Right atrium auricular region (tissue), 2 donors: ENCODE measurements at regions not wholly inside any gene's neighbourhood (a gene's known extent, or its start where the extent isn't known, plus 50 kb on each side); places are given as distances from the start of the nearest gene placed in this dataset.

Experiments
- DNase-seq: peaks from one replicate; pipeline ENCODE4 v3.0.0-alpha.2; 2019; ENCODE audit warnings: low spot score
- H3K27ac ChIP-seq, 2 donors: fragments of 200-600 bp; sonication (generic); 1 replicate in 1 of 2; 2 replicates in 1 of 2; pipeline ENCODE4 v1.5.1; 2016 to 2019
- H3K27me3 ChIP-seq, 2 donors: fragments of 200-600 bp; sonication (generic); one replicate each; pipeline versions ENCODE4 v1.5.1 to v1.6.0; 2017 to 2019
- H3K36me3 ChIP-seq: fragments of 200-600 bp; sonication (generic); one replicate; pipeline ENCODE4 v1.5.1; 2016
- H3K4me1 ChIP-seq, 2 donors: fragments of 200-600 bp; sonication (generic); one replicate each; pipeline versions ENCODE4 v1.5.1 to v1.6.0; 2017 to 2019
- H3K4me3 ChIP-seq, 2 donors: fragments of 200-600 bp; sonication (generic); 1 replicate in 1 of 2; 2 replicates in 1 of 2; pipeline ENCODE4 v1.5.1; 2017 to 2019; ENCODE audit warnings: mild to moderate bottlenecking in 1 of 2, moderate library complexity in 1 of 2
- H3K9me3 ChIP-seq, 2 donors: fragments of 200-600 bp; sonication (generic); one replicate each; pipeline ENCODE4 v1.5.1; 2019
- CTCF ChIP-seq, 2 donors: fragments of 200-600 bp; sonication (generic); IDR thresholded peaks; one replicate each; pipeline ENCODE4 v1.5.1; 2019; ENCODE audit warnings: antibody characterized with exemption in 2 of 2

- TF ChIP-seq CTCF (IDR thresholded peaks at IDR 0.05) = no peak
- Histone ChIP-seq H3K4me1 (no peaks in the 10 kb centered on the region), H3K4me3 (no peak overlapping the region), H3K27ac (no peak overlapping the region), H3K9me3 (no peaks in the 10 kb centered on the region), H3K36me3 (no peaks in the 10 kb centered on the region), H3K27me3 (no peaks in the 10 kb centered on the region)
- no peak for DNase-seq
Measured at GRCh38 chr4:19117022-19117421, 1095.5 kb upstream of the LCORL start.

GRCh38 chr4:19104176-19104575 is 1082.6 kb upstream of the LCORL start:
- Histone ChIP-seq H3K4me3 (no peak overlapping the region), H3K27me3 (no peaks in the 10 kb centered on the region), H3K9me3 (no peaks in the 10 kb centered on the region), H3K27ac (no peak overlapping the region), H3K4me1 (no peaks in the 10 kb centered on the region), H3K36me3 (no peaks in the 10 kb centered on the region)
- no peak for TF ChIP-seq CTCF (IDR thresholded peaks at IDR 0.05)
- no peak for DNase-seq

- Histone ChIP-seq H3K4me3 (no peak overlapping the region), H3K4me1 (no peaks in the 10 kb centered on the region), H3K27me3 (no peaks in the 10 kb centered on the region), H3K9me3 (no peaks in the 10 kb centered on the region), H3K27ac (no peak overlapping the region), H3K36me3 (no peaks in the 10 kb centered on the region)
- TF ChIP-seq CTCF (IDR thresholded peaks at IDR 0.05) = no peak
- no peak for DNase-seq
Measured at GRCh38 chr4:19095491-19096046, 1074.0 kb upstream of the LCORL start.

- no peak for TF ChIP-seq CTCF (IDR thresholded peaks at IDR 0.05)
- H3K36me3 ChIP-seq = no peaks in the 10 kb centered on the region
- H3K9me3 ChIP-seq = no peaks in the 10 kb centered on the region
- DNase-seq = no peak
- H3K27ac ChIP-seq = no peak overlapping the region
- H3K27me3 ChIP-seq = no peaks in the 10 kb centered on the region
- no peak overlapping the region for H3K4me3 ChIP-seq
- H3K4me1 ChIP-seq = no peaks in the 10 kb centered on the region
Measured at GRCh38 chr4:19093951-19094350, 1072.4 kb upstream of the LCORL start.

- Histone ChIP-seq H3K27ac (no peak overlapping the region), H3K4me3 (no peak overlapping the region), H3K9me3 (no peaks in the 10 kb centered on the region), H3K4me1 (no peaks in the 10 kb centered on the region), H3K27me3 (no peaks in the 10 kb centered on the region), H3K36me3 (no peaks in the 10 kb centered on the region)
- no peak for DNase-seq
- TF ChIP-seq CTCF (IDR thresholded peaks at IDR 0.05) = no peak
Measured at GRCh38 chr4:19092797-19093196, 1071.2 kb upstream of the LCORL start.

GRCh38 chr4:19074036-19074435 is 1052.5 kb upstream of the LCORL start:
- DNase-seq = no peak
- H3K27ac ChIP-seq = no peak overlapping the region
- no peaks in the 10 kb centered on the region for H3K27me3 ChIP-seq
- TF ChIP-seq CTCF (IDR thresholded peaks at IDR 0.05) = no peak
- H3K4me3 ChIP-seq = no peak overlapping the region
- no peaks in the 10 kb centered on the region for H3K4me1 ChIP-seq
- no peaks in the 10 kb centered on the region for H3K9me3 ChIP-seq
- H3K36me3 ChIP-seq = no peaks in the 10 kb centered on the region
